Esophagus muscularis mucosa (tissue), 4 donors: ENCODE measurements at regions not wholly inside any gene's neighbourhood (a gene's known extent, or its start where the extent isn't known, plus 50 kb on each side); places are given as distances from the start of the nearest gene placed in this dataset.

ENCODE experiments used
- EP300 ChIP-seq: sonication (generic); formaldehyde crosslinking; IDR thresholded peaks from one replicate; pipeline ENCODE4 v1.6.1; 2017; ENCODE audit warnings: antibody characterized with exemption
- POLR2A ChIP-seq: fragments of 450-650 bp; IDR thresholded peaks from one replicate; pipeline ENCODE4 v1.6.1; 2017; ENCODE audit warnings: antibody characterized with exemption, moderate library complexity, mild to moderate bottlenecking, low read depth
- POLR2AphosphoS5 ChIP-seq, 2 donors: sonication (generic); formaldehyde crosslinking; IDR thresholded peaks; one replicate each; pipeline ENCODE4 v1.6.1; 2017; ENCODE audit warnings: antibody characterized with exemption in 2 of 2
- TF ChIP-seq, protein P1 (sequence below), 3 experiments: fragments of 200-600 bp in 2 of 3; fragments of 450-650 bp in 1 of 3; sonication (generic) in 2 of 3; IDR thresholded peaks; one replicate each; pipeline ENCODE4 v1.5.1; 2017 to 2019; ENCODE audit warnings: antibody characterized with exemption in 3 of 3, mild to moderate bottlenecking in 2 of 3, moderate library complexity in 1 of 3

- TF ChIP-seq POLR2AphosphoS5 (IDR thresholded peaks at IDR 0.05) (no peak), POLR2A (no peak), EP300 (no peak)
- TF ChIP-seq, protein P1, sequence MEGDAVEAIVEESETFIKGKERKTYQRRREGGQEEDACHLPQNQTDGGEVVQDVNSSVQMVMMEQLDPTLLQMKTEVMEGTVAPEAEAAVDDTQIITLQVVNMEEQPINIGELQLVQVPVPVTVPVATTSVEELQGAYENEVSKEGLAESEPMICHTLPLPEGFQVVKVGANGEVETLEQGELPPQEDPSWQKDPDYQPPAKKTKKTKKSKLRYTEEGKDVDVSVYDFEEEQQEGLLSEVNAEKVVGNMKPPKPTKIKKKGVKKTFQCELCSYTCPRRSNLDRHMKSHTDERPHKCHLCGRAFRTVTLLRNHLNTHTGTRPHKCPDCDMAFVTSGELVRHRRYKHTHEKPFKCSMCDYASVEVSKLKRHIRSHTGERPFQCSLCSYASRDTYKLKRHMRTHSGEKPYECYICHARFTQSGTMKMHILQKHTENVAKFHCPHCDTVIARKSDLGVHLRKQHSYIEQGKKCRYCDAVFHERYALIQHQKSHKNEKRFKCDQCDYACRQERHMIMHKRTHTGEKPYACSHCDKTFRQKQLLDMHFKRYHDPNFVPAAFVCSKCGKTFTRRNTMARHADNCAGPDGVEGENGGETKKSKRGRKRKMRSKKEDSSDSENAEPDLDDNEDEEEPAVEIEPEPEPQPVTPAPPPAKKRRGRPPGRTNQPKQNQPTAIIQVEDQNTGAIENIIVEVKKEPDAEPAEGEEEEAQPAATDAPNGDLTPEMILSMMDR (IDR thresholded peaks at IDR 0.05), result no peak
Observed at GRCh38 chr20:39445095-39445494, 483.0 kb downstream of the DHX35 start.
